Endodermal cell (in vitro differentiated cells): ENCODE measurements at regions not wholly inside any gene's neighbourhood (a gene's known extent, or its start where the extent isn't known, plus 50 kb on each side); places are given as distances from the start of the nearest gene placed in this dataset.
"Not testable (repeated sequence)": the region's sequence is repeated elsewhere in the genome, so short reads cannot be mapped to it uniquely, and the experiment has no call there.

Experiments used
- DNase-seq: peaks from one replicate; pipeline ENCODE4 v3.0.0-alpha.2; 2017
- H3K27ac ChIP-seq: 2 replicates; pipeline ENCODE4 v1.5.1; 2013; ENCODE audit warnings: mild to moderate bottlenecking, low read depth, low read length, moderate library complexity
- H3K27me3 ChIP-seq: 2 replicates; pipeline ENCODE4 v1.6.1; 2013; ENCODE audit warnings: mild to moderate bottlenecking, low read length, moderate library complexity; ENCODE audit not compliant: insufficient read depth, control insufficient read depth, poor library complexity, severe bottlenecking
- H3K36me3 ChIP-seq: 2 replicates; pipeline ENCODE4 v1.7.0; 2013; ENCODE audit warnings: mild to moderate bottlenecking, low read length, moderate library complexity; ENCODE audit not compliant: control insufficient read depth, insufficient read depth
- H3K4me1 ChIP-seq: one replicate; pipeline ENCODE4 v1.7.0; 2013; ENCODE audit warnings: low read length; ENCODE audit not compliant: control insufficient read depth, insufficient read depth
- H3K4me3 ChIP-seq: 2 replicates; pipeline ENCODE4 v1.5.1; 2013; ENCODE audit warnings: mild to moderate bottlenecking, low read length, moderate library complexity
- H3K9ac ChIP-seq: 2 replicates; pipeline ENCODE4 v1.6.1; 2013; ENCODE audit warnings: mild to moderate bottlenecking, low read length, moderate library complexity; ENCODE audit not compliant: poor library complexity, severe bottlenecking; ENCODE audit errors: extremely low read depth
- H3K9me3 ChIP-seq: 2 replicates; pipeline ENCODE4 v1.6.1; 2013; ENCODE audit warnings: mild to moderate bottlenecking, low read length, moderate library complexity; ENCODE audit not compliant: control insufficient read depth
- H3K27ac Mint-ChIP-seq: 2 replicates; pipeline ENCODE4 v1.8.0; 2020; ENCODE audit warnings: mixed read lengths
- H3K27me3 Mint-ChIP-seq: 2 replicates; pipeline ENCODE4 v1.8.0; 2021; ENCODE audit warnings: mild to moderate bottlenecking, mixed read lengths; ENCODE audit not compliant: insufficient read depth
- H3K36me3 Mint-ChIP-seq: 2 replicates; pipeline ENCODE4 v1.8.0; 2020; ENCODE audit warnings: low read depth, mixed read lengths
- H3K4me1 Mint-ChIP-seq: 2 replicates; pipeline ENCODE4 v1.8.0; 2020; ENCODE audit warnings: mixed read lengths
- H3K4me3 Mint-ChIP-seq: 2 replicates; pipeline ENCODE4 v1.8.0; 2020; ENCODE audit warnings: mild to moderate bottlenecking, moderate library complexity, mixed read lengths
- H3K9me3 Mint-ChIP-seq: 2 replicates; pipeline ENCODE4 v1.8.0; 2020; ENCODE audit warnings: mild to moderate bottlenecking, mixed read lengths
- WGBS, 2 experiments: methylation state at CpG; one replicate each; pipeline versions ENCODE4 v1.1.5 to v1.1.7; 2013; ENCODE audit warnings: missing lambda C conversion rate in 2 of 2, mixed read lengths in 1 of 2; ENCODE audit not compliant: insufficient coverage in 1 of 2, insufficient read length in 1 of 2; 5-methylcytosine and 5-hydroxymethylcytosine counted together
- TF ChIP-seq, protein P1 (sequence below): fragments of 200-600 bp; sonication (generic); conservative IDR thresholded peaks from 2 replicates; pipeline ENCODE4 v1.5.0; 2021; ENCODE audit warnings: antibody characterized with exemption, mild to moderate bottlenecking

GRCh38 chr5:82717738-82718137 lies 359.5 kb downstream of the TMEM167A start:
- DNase-seq: no peak
- Histone ChIP-seq H3K27me3 (no peaks in the 10 kb centered on the region), H3K9ac (no peak overlapping the region), H3K36me3 (no peaks in the 10 kb centered on the region), H3K4me3 (no peak overlapping the region), H3K9me3 (peaks cover 8% of the 10 kb centered on the region), H3K4me1 (no peaks in the 10 kb centered on the region), H3K27ac (no peak overlapping the region)
- H3K4me3 Mint-ChIP-seq: no peak overlapping the region
- no peaks in the 10 kb centered on the region for H3K27me3 Mint-ChIP-seq
- H3K4me1 Mint-ChIP-seq: no peaks in the 10 kb centered on the region
- TF ChIP-seq, protein P1, sequence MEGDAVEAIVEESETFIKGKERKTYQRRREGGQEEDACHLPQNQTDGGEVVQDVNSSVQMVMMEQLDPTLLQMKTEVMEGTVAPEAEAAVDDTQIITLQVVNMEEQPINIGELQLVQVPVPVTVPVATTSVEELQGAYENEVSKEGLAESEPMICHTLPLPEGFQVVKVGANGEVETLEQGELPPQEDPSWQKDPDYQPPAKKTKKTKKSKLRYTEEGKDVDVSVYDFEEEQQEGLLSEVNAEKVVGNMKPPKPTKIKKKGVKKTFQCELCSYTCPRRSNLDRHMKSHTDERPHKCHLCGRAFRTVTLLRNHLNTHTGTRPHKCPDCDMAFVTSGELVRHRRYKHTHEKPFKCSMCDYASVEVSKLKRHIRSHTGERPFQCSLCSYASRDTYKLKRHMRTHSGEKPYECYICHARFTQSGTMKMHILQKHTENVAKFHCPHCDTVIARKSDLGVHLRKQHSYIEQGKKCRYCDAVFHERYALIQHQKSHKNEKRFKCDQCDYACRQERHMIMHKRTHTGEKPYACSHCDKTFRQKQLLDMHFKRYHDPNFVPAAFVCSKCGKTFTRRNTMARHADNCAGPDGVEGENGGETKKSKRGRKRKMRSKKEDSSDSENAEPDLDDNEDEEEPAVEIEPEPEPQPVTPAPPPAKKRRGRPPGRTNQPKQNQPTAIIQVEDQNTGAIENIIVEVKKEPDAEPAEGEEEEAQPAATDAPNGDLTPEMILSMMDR: no peak
- H3K36me3 Mint-ChIP-seq: no peaks in the 10 kb centered on the region
- no peak overlapping the region for H3K27ac Mint-ChIP-seq
- WGBS, 2 experiments: 89 to 100% methylated on average over 2 of the region's 2 CpGs
- H3K9me3 Mint-ChIP-seq: peaks cover 20% of the 10 kb centered on the region

DNA sequence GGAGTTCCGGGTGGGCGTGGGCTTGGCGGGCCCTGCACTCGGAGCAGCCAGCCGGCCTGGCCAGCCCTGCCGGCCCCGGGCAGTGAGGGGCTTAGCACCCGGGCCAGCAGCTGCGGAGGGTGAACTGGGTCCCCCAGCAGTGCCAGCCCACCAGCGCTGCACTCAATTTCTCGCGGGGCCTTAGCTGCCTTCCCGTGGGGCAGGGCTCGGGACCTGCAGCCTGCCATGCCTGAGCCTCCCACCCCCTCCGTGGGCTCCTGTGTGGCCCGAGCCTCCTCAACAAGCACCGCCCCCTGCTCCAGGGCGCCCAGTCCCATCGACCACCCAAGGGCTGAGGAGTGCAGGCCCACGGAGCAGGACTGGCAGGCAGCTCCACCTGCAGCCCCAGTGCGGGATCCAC lies 362.5 kb downstream of the TMEM167A start:
- not testable (repeated sequence) for H3K4me1 Mint-ChIP-seq, H3K27ac Mint-ChIP-seq, H3K4me3 Mint-ChIP-seq, H3K4me1 ChIP-seq, H3K36me3 ChIP-seq, H3K9ac ChIP-seq, H3K27me3 Mint-ChIP-seq, H3K36me3 Mint-ChIP-seq, H3K27ac ChIP-seq, H3K27me3 ChIP-seq, DNase-seq, H3K4me3 ChIP-seq, H3K9me3 ChIP-seq
- WGBS, 2 experiments: 96 to 100% methylated on average over 3 to 21 of the region's 21 CpGs
- H3K9me3 Mint-ChIP-seq: peaks cover 12% of the 10 kb centered on the region

DNA sequence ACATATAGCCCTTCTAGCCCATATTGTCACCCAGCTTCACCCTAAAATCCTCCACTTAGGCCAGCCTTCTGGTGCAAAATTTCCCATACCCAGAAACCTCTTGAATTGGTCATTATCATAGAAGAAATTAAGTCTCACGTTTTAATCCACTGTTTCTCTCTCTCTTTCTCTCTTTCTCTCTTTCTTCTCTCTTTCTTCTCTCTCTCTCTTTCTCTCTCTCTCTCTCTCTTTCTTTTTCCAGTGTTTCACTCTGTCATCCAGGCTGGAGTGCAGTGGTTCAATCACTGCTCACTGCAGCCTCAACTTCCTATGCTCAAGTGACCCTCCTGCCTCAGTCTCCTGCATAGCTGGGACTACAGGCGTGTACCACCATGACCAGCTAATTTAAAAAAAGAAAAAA lies 363.4 kb downstream of the TMEM167A start:
- 94 to 100% methylated on average over 1 to 2 of the region's 2 CpGs for WGBS, 2 experiments
- no peak overlapping the region for H3K4me3 ChIP-seq
- Mint-ChIP-seq H3K27me3 (no peaks in the 10 kb centered on the region), H3K4me3 (no peak overlapping the region), H3K4me1 (no peaks in the 10 kb centered on the region), H3K27ac (no peak overlapping the region), H3K36me3 (no peaks in the 10 kb centered on the region), H3K9me3 (peaks cover 10% of the 10 kb centered on the region)
- H3K36me3 ChIP-seq: no peaks in the 10 kb centered on the region
- no peak overlapping the region for H3K9ac ChIP-seq
- no peaks in the 10 kb centered on the region for H3K9me3 ChIP-seq
- H3K27ac ChIP-seq: no peak overlapping the region
- no peaks in the 10 kb centered on the region for H3K27me3 ChIP-seq
- no peaks in the 10 kb centered on the region for H3K4me1 ChIP-seq
- TF ChIP-seq, protein P1: no peak
- no peak for DNase-seq

GRCh38 chr5:82707741-82708140 lies 369.5 kb downstream of the TMEM167A start:
- no peaks in the 10 kb centered on the region for H3K27me3 ChIP-seq
- H3K36me3 ChIP-seq: no peaks in the 10 kb centered on the region
- no peaks in the 10 kb centered on the region for H3K27me3 Mint-ChIP-seq
- no peaks in the 10 kb centered on the region for H3K9me3 Mint-ChIP-seq
- H3K9me3 ChIP-seq: no peaks in the 10 kb centered on the region
- H3K4me3 Mint-ChIP-seq: no peak overlapping the region
- H3K27ac ChIP-seq: no peak overlapping the region
- TF ChIP-seq, protein P1: no peak
- no peak for DNase-seq
- 0% methylated on average over 1 of the region's 1 CpG; no CpG with 5 or more reads in 1 of the 2 experiments for WGBS, 2 experiments
- no peak overlapping the region for H3K9ac ChIP-seq
- no peaks in the 10 kb centered on the region for H3K4me1 ChIP-seq
- H3K4me1 Mint-ChIP-seq: no peaks in the 10 kb centered on the region
- no peak overlapping the region for H3K27ac Mint-ChIP-seq
- no peak overlapping the region for H3K4me3 ChIP-seq
- H3K36me3 Mint-ChIP-seq: no peaks in the 10 kb centered on the region
